ENCODE measurements at regions not wholly inside any gene's neighbourhood (a gene's known extent, or its start where the extent isn't known, plus 50 kb on each side); places are given as distances from the start of the nearest gene placed in this dataset.

GRCh38 chr7:45482451-45482850 lies 91.7 kb upstream of the ADCY1 start:
- Histone ChIP-seq H3K36me3 (ENCODE audit: control insufficient read depth, insufficient read depth, low read length) (no peaks in the 10 kb centered on the region), H3K4me2 (ENCODE audit: extremely low read depth, insufficient read depth, low read length) (no peak overlapping the region), H3K4me3 (replicated peaks in 1 of 4; ENCODE audit: control extremely low read depth in 1 of 4, insufficient read depth in 1 of 4, low read depth in 3 of 4, low read length in 4 of 4) (no peak overlapping the region), H3K79me2 (ENCODE audit: control insufficient read depth, insufficient read depth, low read length) (no peaks in the 10 kb centered on the region), H3K9ac (ENCODE audit: insufficient read depth, low read length) (no peak overlapping the region), H3K27ac (ENCODE audit: insufficient read depth, low read length) (no peak overlapping the region), H3K9me3 (ENCODE audit: control insufficient read depth, insufficient read depth, low read depth, low read length) (no peaks in the 10 kb centered on the region), H3K4me1 (ENCODE audit: control insufficient read depth, extremely low read depth, insufficient read depth, low read length) (no peaks in the 10 kb centered on the region), H3K27me3 (ENCODE audit: control insufficient read depth, insufficient read depth, low read length) (no peaks in the 10 kb centered on the region), H2AFZ (ENCODE audit: low read length) (no peak overlapping the region), H4K20me1 (ENCODE audit: control insufficient read depth, extremely low read depth, insufficient read depth, low read length) (no peaks in the 10 kb centered on the region)
- DNase-seq (ENCODE audit: low read depth in 2 of 2) = no peak
- TF ChIP-seq CTCF (conservative IDR thresholded peaks at IDR 0.05 in 1 of 2, IDR thresholded peaks at IDR 0.05 in 1 of 2; ENCODE audit: low read depth in 1 of 2, low read length in 2 of 2) (no peak), EZH2 (IDR thresholded peaks at IDR 0.05; ENCODE audit: low read length, missing control alignments) (no peak)

- Histone ChIP-seq H3K27ac (ENCODE audit: insufficient read depth, low read length) (no peak overlapping the region), H3K27me3 (ENCODE audit: control insufficient read depth, insufficient read depth, low read length) (no peaks in the 10 kb centered on the region), H4K20me1 (ENCODE audit: control insufficient read depth, extremely low read depth, insufficient read depth, low read length) (no peaks in the 10 kb centered on the region), H3K4me3 (replicated peaks in 1 of 4; ENCODE audit: control extremely low read depth in 1 of 4, insufficient read depth in 1 of 4, low read depth in 3 of 4, low read length in 4 of 4) (no peak overlapping the region), H3K79me2 (ENCODE audit: control insufficient read depth, insufficient read depth, low read length) (no peaks in the 10 kb centered on the region), H3K4me1 (ENCODE audit: control insufficient read depth, extremely low read depth, insufficient read depth, low read length) (no peaks in the 10 kb centered on the region), H3K36me3 (ENCODE audit: control insufficient read depth, insufficient read depth, low read length) (no peaks in the 10 kb centered on the region), H3K9ac (ENCODE audit: insufficient read depth, low read length) (no peak overlapping the region), H2AFZ (ENCODE audit: low read length) (no peak overlapping the region), H3K9me3 (ENCODE audit: control insufficient read depth, insufficient read depth, low read depth, low read length) (no peaks in the 10 kb centered on the region), H3K4me2 (ENCODE audit: extremely low read depth, insufficient read depth, low read length) (no peak overlapping the region)
- no peak for DNase-seq (ENCODE audit: low read depth in 2 of 2)
- TF ChIP-seq EZH2 (IDR thresholded peaks at IDR 0.05; ENCODE audit: low read length, missing control alignments) (no peak), CTCF (conservative IDR thresholded peaks at IDR 0.05 in 1 of 2, IDR thresholded peaks at IDR 0.05 in 1 of 2; ENCODE audit: low read depth in 1 of 2, low read length in 2 of 2) (no peak)
Measured at GRCh38 chr7:45484094-45484493, 90.1 kb upstream of the ADCY1 start.

GRCh38 chr7:45486575-45486974 lies 87.6 kb upstream of the ADCY1 start:
- H3K36me3 ChIP-seq (ENCODE audit: control insufficient read depth, insufficient read depth, low read length) = no peaks in the 10 kb centered on the region
- H3K27me3 ChIP-seq (ENCODE audit: control insufficient read depth, insufficient read depth, low read length) = no peaks in the 10 kb centered on the region
- H3K9ac ChIP-seq (ENCODE audit: insufficient read depth, low read length) = no peak overlapping the region
- no peak overlapping the region for H3K4me3 ChIP-seq (replicated peaks in 1 of 4; ENCODE audit: control extremely low read depth in 1 of 4, insufficient read depth in 1 of 4, low read depth in 3 of 4, low read length in 4 of 4)
- TF ChIP-seq EZH2 (IDR thresholded peaks at IDR 0.05; ENCODE audit: low read length, missing control alignments) (no peak), CTCF (conservative IDR thresholded peaks at IDR 0.05 in 1 of 2, IDR thresholded peaks at IDR 0.05 in 1 of 2; ENCODE audit: low read depth in 1 of 2, low read length in 2 of 2) (no peak)
- no peak overlapping the region for H3K4me2 ChIP-seq (ENCODE audit: extremely low read depth, insufficient read depth, low read length)
- H4K20me1 ChIP-seq (ENCODE audit: control insufficient read depth, extremely low read depth, insufficient read depth, low read length) = no peaks in the 10 kb centered on the region
- no peak for DNase-seq (ENCODE audit: low read depth in 2 of 2)
- H3K27ac ChIP-seq (ENCODE audit: insufficient read depth, low read length) = no peak overlapping the region
- no peak overlapping the region for H2AFZ ChIP-seq (ENCODE audit: low read length)
- no peaks in the 10 kb centered on the region for H3K79me2 ChIP-seq (ENCODE audit: control insufficient read depth, insufficient read depth, low read length)
- no peaks in the 10 kb centered on the region for H3K9me3 ChIP-seq (ENCODE audit: control insufficient read depth, insufficient read depth, low read depth, low read length)
- H3K4me1 ChIP-seq (ENCODE audit: control insufficient read depth, extremely low read depth, insufficient read depth, low read length) = no peaks in the 10 kb centered on the region

Measured in fibroblast of lung (primary cell).